ENCODE measurements at regions not wholly inside any gene's neighbourhood (a gene's known extent, or its start where the extent isn't known, plus 50 kb on each side); places are given as distances from the start of the nearest gene placed in this dataset.

- Mint-ChIP-seq H3K36me3 (ENCODE audit: low read depth) (no peaks in the 10 kb centered on the region), H3K4me3 (no peak overlapping the region), H3K27me3 (no peaks in the 10 kb centered on the region), H3K4me1 (ENCODE audit: low read depth) (no peaks in the 10 kb centered on the region), H3K9me3 (no peaks in the 10 kb centered on the region), H3K27ac (no peak overlapping the region)
- no peak for DNase-seq
Measured at GRCh38 chr11:109730669-109731068, 308.7 kb downstream of the C11orf87 start.

DNA sequence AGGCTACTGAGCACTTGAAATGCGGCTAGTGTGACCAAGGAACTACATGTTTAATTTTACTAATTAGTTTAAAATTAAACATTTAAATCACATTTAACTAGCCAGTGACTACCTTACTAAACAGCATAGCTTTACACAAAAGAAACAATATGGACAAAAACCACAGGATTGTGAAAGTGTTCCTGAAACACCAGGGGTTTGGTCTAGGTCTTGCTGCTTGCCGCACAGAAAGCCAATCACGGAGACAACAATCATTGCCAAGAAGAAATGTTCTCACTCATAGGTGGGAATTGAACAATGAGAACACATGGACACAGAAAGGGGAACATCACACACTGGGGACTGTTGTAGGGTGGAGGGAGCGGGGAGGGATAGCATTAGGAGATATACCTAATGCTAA, 309.5 kb downstream of the C11orf87 start:
- Mint-ChIP-seq H3K27me3 (no peaks in the 10 kb centered on the region), H3K36me3 (ENCODE audit: low read depth) (no peaks in the 10 kb centered on the region), H3K4me1 (ENCODE audit: low read depth) (no peaks in the 10 kb centered on the region)

DNA sequence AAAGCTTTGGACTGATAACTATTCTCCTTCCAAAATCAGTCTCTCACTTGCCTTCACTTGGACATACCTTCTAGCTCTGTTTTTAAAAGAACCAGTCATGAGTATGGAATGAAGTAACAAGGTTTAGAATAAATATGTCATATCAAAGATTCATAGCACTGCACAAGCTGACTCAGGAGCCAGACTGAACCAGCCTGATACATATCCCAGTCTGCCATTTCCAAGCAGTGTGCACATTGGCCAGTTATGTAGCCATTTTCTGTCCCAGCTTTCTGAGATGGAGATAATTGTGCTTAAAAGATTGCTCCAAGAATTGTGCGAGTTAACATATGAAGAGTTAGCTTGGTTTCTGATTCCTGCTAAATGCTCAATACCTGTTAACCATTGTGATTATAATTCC, 311.3 kb downstream of the C11orf87 start:
- Mint-ChIP-seq H3K27me3 (no peaks in the 10 kb centered on the region), H3K4me1 (ENCODE audit: low read depth) (no peaks in the 10 kb centered on the region), H3K36me3 (ENCODE audit: low read depth) (no peaks in the 10 kb centered on the region), H3K27ac (no peak overlapping the region), H3K4me3 (no peak overlapping the region), H3K9me3 (peaks cover 3% of the 10 kb centered on the region)
- no peak for DNase-seq

More for the DNA sequence above, 309.5 kb downstream of the C11orf87 start:
- Mint-ChIP-seq H3K27ac (no peak overlapping the region), H3K4me3 (no peak overlapping the region), H3K9me3 (no peaks in the 10 kb centered on the region)
- no peak for DNase-seq

DNA sequence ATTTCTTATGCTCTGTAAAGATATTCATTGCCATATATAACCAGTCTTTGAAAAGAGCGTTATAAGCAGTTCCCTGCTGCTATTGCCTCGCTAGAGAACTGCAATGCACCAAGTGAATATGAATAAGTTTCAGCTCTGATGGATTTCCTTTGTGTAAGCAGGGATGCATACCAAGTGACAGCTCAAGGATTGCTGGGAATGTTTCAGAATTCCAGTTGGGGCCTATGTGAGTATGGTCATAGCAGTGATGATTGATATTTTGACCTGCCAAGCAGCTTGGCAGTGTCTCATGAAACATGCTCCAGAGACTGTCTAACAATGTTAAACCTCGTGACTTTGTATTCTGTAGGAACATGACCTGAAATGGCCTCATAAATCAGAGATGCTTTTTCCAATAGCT, 312.6 kb downstream of the C11orf87 start:
- no peaks in the 10 kb centered on the region for H3K36me3 Mint-ChIP-seq (ENCODE audit: low read depth)
- H3K4me1 Mint-ChIP-seq (ENCODE audit: low read depth) = no peaks in the 10 kb centered on the region
- H3K4me3 Mint-ChIP-seq = no peak overlapping the region
- H3K27me3 Mint-ChIP-seq = no peaks in the 10 kb centered on the region
- H3K9me3 Mint-ChIP-seq = peaks cover 3% of the 10 kb centered on the region
- no peak overlapping the region for H3K27ac Mint-ChIP-seq
- no peak for DNase-seq

DNA sequence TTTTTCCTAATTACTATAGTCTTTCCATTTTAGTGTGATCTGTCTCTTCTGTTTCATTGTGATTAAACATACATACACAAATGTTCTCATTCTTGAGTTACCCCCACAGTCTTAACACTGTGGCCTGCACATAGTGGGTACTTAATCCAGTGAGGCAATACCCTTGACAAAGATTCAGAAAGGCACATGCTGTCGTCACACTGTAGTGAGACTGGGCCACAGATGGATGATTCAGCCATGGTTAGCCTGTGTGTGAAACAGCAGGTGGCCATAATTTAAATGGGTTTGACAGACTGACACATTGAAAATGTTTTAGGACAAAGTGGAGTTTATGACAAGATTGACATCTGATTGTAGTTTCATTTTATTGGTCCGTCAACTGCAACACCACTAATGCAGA, 313.1 kb downstream of the C11orf87 start:
- no peak overlapping the region for H3K27ac Mint-ChIP-seq
- no peak overlapping the region for H3K4me3 Mint-ChIP-seq
- no peak for DNase-seq
- H3K27me3 Mint-ChIP-seq = no peaks in the 10 kb centered on the region
- H3K36me3 Mint-ChIP-seq (ENCODE audit: low read depth) = no peaks in the 10 kb centered on the region
- H3K9me3 Mint-ChIP-seq = peaks cover 3% of the 10 kb centered on the region
- no peaks in the 10 kb centered on the region for H3K4me1 Mint-ChIP-seq (ENCODE audit: low read depth)

GRCh38 chr11:109739379-109739778, 317.4 kb downstream of the C11orf87 start:
- H3K4me1 Mint-ChIP-seq (ENCODE audit: low read depth) = no peaks in the 10 kb centered on the region
- no peak for DNase-seq
- peaks cover 3% of the 10 kb centered on the region for H3K9me3 Mint-ChIP-seq
- H3K4me3 Mint-ChIP-seq = no peak overlapping the region
- H3K27ac Mint-ChIP-seq = no peak overlapping the region
- no peaks in the 10 kb centered on the region for H3K27me3 Mint-ChIP-seq
- no peaks in the 10 kb centered on the region for H3K36me3 Mint-ChIP-seq (ENCODE audit: low read depth)

DNA sequence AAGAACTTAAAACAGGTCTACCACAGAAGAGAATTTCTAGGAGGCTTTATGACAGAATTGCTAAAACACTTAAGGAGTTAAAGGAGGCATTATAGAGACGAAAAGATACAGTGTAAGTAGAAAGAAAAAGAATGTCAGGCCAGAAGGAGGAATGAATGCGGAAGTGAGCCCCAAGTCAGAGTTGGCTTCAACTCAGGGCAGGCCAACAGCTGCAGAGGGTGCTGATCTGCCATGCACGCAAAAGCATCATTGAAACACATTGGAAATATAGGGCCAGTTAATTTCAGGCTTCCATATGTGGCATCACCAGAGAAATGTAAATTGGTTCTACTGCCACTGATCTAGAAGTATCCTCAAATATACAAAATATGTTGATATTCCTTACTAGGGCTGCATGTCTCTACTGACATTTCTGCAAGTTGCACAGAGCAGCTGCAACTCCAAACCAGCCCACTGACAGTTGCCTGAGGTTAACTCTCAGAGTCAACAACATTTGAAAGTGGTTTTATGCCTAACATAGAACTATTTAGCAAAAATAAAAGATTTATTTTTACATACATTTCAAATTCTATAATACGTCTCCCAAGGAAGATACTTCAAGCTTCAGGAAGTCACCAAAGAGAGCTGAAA, 324.1 kb downstream of the C11orf87 start:
- no peaks in the 10 kb centered on the region for H3K4me1 Mint-ChIP-seq (ENCODE audit: low read depth)
- no peaks in the 10 kb centered on the region for H3K36me3 Mint-ChIP-seq (ENCODE audit: low read depth)
- no peak for DNase-seq
- H3K27ac Mint-ChIP-seq = no peak overlapping the region
- H3K9me3 Mint-ChIP-seq = peaks cover 3% of the 10 kb centered on the region
- no peaks in the 10 kb centered on the region for H3K27me3 Mint-ChIP-seq
- no peak overlapping the region for H3K4me3 Mint-ChIP-seq

DNA sequence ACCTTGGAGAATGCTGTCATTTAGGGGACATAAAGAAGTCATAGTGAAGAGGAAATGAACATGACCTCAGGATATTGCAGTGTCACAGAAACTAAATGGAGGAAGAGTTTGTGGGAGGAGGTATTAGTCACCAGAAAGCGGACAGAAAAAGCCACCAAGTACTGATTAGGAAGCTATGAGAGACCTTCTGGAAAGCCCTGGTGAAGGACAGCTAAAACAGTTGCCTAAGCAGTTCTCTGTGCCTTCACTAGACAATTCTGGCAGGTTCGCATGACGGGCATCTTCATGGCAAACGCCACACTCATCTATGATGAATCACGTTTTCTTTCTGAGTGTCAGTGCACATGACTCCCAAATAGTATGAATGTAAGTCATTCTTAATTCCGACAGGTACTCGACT, 325.8 kb downstream of the C11orf87 start:
- Mint-ChIP-seq H3K27me3 (no peaks in the 10 kb centered on the region), H3K36me3 (ENCODE audit: low read depth) (no peaks in the 10 kb centered on the region), H3K27ac (no peak overlapping the region), H3K4me1 (ENCODE audit: low read depth) (no peaks in the 10 kb centered on the region), H3K4me3 (no peak overlapping the region), H3K9me3 (peaks cover 3% of the 10 kb centered on the region)
- DNase-seq = no peak

DNA sequence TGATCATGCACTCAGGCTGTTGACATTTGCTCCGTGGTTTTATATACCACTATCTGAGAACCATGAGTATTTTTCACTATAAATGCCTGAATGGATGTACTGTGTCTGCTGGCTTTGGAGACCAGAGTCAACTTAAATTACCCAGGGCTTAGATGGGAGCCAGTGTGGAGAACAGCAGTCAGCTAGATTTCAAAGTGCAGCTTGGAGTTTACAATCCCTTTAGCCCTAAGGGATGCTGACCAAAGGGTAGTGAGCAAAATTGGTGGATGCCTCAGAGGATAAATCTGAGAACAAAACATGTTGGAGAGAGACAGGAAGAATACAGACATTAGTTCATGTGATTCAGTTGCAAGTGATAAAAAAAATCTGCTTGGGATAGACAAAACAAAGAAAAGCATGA, 327.5 kb downstream of the C11orf87 start:
- no peaks in the 10 kb centered on the region for H3K4me1 Mint-ChIP-seq (ENCODE audit: low read depth)
- DNase-seq = no peak
- H3K27me3 Mint-ChIP-seq = no peaks in the 10 kb centered on the region
- H3K36me3 Mint-ChIP-seq (ENCODE audit: low read depth) = no peaks in the 10 kb centered on the region
- H3K9me3 Mint-ChIP-seq = peaks cover 3% of the 10 kb centered on the region
- no peak overlapping the region for H3K27ac Mint-ChIP-seq
- no peak overlapping the region for H3K4me3 Mint-ChIP-seq

GRCh38 chr11:109750964-109751363, 329.0 kb downstream of the C11orf87 start:
- Mint-ChIP-seq H3K27me3 (no peaks in the 10 kb centered on the region), H3K9me3 (peaks cover 1% of the 10 kb centered on the region), H3K27ac (no peak overlapping the region), H3K4me3 (no peak overlapping the region), H3K4me1 (ENCODE audit: low read depth) (no peaks in the 10 kb centered on the region), H3K36me3 (ENCODE audit: low read depth) (no peaks in the 10 kb centered on the region)
- DNase-seq = no peak

- H3K27ac Mint-ChIP-seq = no peak overlapping the region
- no peaks in the 10 kb centered on the region for H3K4me1 Mint-ChIP-seq (ENCODE audit: low read depth)
- no peaks in the 10 kb centered on the region for H3K36me3 Mint-ChIP-seq (ENCODE audit: low read depth)
- H3K9me3 Mint-ChIP-seq = no peaks in the 10 kb centered on the region
- DNase-seq = no peak
- H3K4me3 Mint-ChIP-seq = no peak overlapping the region
- H3K27me3 Mint-ChIP-seq = no peaks in the 10 kb centered on the region
Measured at GRCh38 chr11:109752212-109752825, 330.3 kb downstream of the C11orf87 start.

- Mint-ChIP-seq H3K27ac (no peak overlapping the region), H3K27me3 (no peaks in the 10 kb centered on the region), H3K9me3 (peaks cover 2% of the 10 kb centered on the region), H3K4me1 (ENCODE audit: low read depth) (no peaks in the 10 kb centered on the region), H3K4me3 (no peak overlapping the region), H3K36me3 (ENCODE audit: low read depth) (no peaks in the 10 kb centered on the region)
- no peak for DNase-seq
Measured at GRCh38 chr11:109756521-109756920, 334.5 kb downstream of the C11orf87 start.

- no peak overlapping the region for H3K4me3 Mint-ChIP-seq
- H3K27ac Mint-ChIP-seq = no peak overlapping the region
- H3K36me3 Mint-ChIP-seq (ENCODE audit: low read depth) = no peaks in the 10 kb centered on the region
- peaks cover 2% of the 10 kb centered on the region for H3K9me3 Mint-ChIP-seq
- no peaks in the 10 kb centered on the region for H3K4me1 Mint-ChIP-seq (ENCODE audit: low read depth)
- H3K27me3 Mint-ChIP-seq = no peaks in the 10 kb centered on the region
- no peak for DNase-seq
Measured at GRCh38 chr11:109756951-109757350, 335.0 kb downstream of the C11orf87 start.

- Mint-ChIP-seq H3K27me3 (no peaks in the 10 kb centered on the region), H3K27ac (no peak overlapping the region), H3K4me3 (no peak overlapping the region), H3K9me3 (peaks cover 2% of the 10 kb centered on the region), H3K4me1 (ENCODE audit: low read depth) (no peaks in the 10 kb centered on the region), H3K36me3 (ENCODE audit: low read depth) (no peaks in the 10 kb centered on the region)
- DNase-seq = no peak
Measured at GRCh38 chr11:109762546-109762945, 330.6 kb upstream of the ZC3H12C start.

DNA sequence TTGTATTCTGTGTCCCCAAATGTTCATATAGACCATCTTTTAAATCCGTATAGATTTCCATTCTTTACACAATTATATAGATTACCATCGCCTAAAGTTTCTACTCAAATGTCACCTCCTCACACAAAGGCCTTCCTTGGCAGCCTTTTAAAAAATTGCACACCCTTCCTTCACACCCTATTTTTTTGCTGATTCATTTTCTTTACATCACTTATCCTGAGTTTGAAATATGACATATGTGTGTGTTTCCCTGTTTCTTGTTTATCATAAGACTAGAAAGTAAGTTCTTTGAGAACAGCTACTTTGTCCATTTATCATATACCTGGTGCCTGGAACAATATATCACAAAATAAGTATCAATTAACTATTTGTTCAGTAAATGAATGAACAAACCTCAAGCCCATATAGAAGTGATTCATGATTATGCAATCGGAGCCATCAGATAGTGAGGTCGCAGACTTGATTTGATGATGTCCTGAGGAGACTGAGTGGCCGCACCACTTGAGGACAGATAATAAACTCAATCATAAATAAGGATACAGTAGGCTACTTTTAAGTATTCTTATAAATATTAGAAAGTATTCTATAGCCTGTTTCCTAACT, 327.4 kb upstream of the ZC3H12C start:
- no peak overlapping the region for H3K4me3 Mint-ChIP-seq
- no peaks in the 10 kb centered on the region for H3K27me3 Mint-ChIP-seq
- no peaks in the 10 kb centered on the region for H3K36me3 Mint-ChIP-seq (ENCODE audit: low read depth)
- H3K4me1 Mint-ChIP-seq (ENCODE audit: low read depth) = no peaks in the 10 kb centered on the region
- DNase-seq = no peak
- H3K9me3 Mint-ChIP-seq = no peaks in the 10 kb centered on the region
- H3K27ac Mint-ChIP-seq = no peak overlapping the region

Measured in activated T-cell treated with anti-CD3 and anti-CD28 coated beads, Interleukin-2, amount 50 U/mL, for 24 hours (primary cell).